MM.1S (cell line): ENCODE measurements at regions not wholly inside any gene's neighbourhood (a gene's known extent, or its start where the extent isn't known, plus 50 kb on each side); places are given as distances from the start of the nearest gene placed in this dataset.

Experiments
- DNase-seq: peaks from one replicate; pipeline ENCODE4 v3.0.0-alpha.2; 2015
- H2AFZ ChIP-seq: fragments of 300-600 bp; sonication (generic); 2 replicates; pipeline ENCODE4 v1.6.0; 2016; ENCODE audit warnings: antibody characterized with exemption, low read length
- H3F3A ChIP-seq: fragments of 300-600 bp; sonication (generic); 2 replicates; pipeline ENCODE4 v1.6.1; 2016; ENCODE audit warnings: mild to moderate bottlenecking, antibody characterized with exemption, low read length, moderate library complexity, mixed read lengths; ENCODE audit not compliant: insufficient read depth
- H3K27ac ChIP-seq: fragments of 300-600 bp; sonication (generic); 2 replicates; pipeline ENCODE4 v1.5.1; 2016; ENCODE audit warnings: mild to moderate bottlenecking, low read length
- H3K27me3 ChIP-seq: fragments of 300-600 bp; sonication (generic); replicated peaks from 2 replicates; pipeline ENCODE4 v1.6.0; 2016; ENCODE audit warnings: low read length; ENCODE audit not compliant: insufficient read depth
- H3K36me3 ChIP-seq: fragments of 300-600 bp; sonication (generic); replicated peaks from 2 replicates; pipeline ENCODE4 v1.6.1; 2016; ENCODE audit warnings: mild to moderate bottlenecking, low read length, mixed read lengths; ENCODE audit not compliant: insufficient read depth
- H3K4me1 ChIP-seq: fragments of 300-600 bp; sonication (generic); 2 replicates; pipeline ENCODE4 v1.6.1; 2016; ENCODE audit warnings: low read length, mixed read lengths
- H3K4me2 ChIP-seq: fragments of 300-600 bp; sonication (generic); 2 replicates; pipeline ENCODE4 v1.6.0; 2016; ENCODE audit warnings: low read depth, low read length
- H3K4me3 ChIP-seq: fragments of 300-600 bp; sonication (generic); 2 replicates; pipeline ENCODE4 v1.5.1; 2016; ENCODE audit warnings: low read length, mixed read lengths
- H3K79me2 ChIP-seq: fragments of 300-600 bp; sonication (generic); 2 replicates; pipeline ENCODE4 v1.6.1; 2016; ENCODE audit warnings: mixed run types, low read length, mixed read lengths
- H3K9ac ChIP-seq: fragments of 300-600 bp; sonication (generic); 2 replicates; pipeline ENCODE4 v1.6.1; 2016; ENCODE audit warnings: low read length, mixed read lengths
- H3K9me2 ChIP-seq: fragments of 300-600 bp; sonication (generic); replicated peaks from 2 replicates; pipeline ENCODE4 v1.6.1; 2016; ENCODE audit warnings: mild to moderate bottlenecking, low read length, mixed read lengths; ENCODE audit not compliant: insufficient read depth
- H3K9me3 ChIP-seq: fragments of 300-600 bp; sonication (generic); replicated peaks from 2 replicates; pipeline ENCODE4 v1.6.1; 2016; ENCODE audit warnings: mild to moderate bottlenecking, low read length, mixed read lengths; ENCODE audit not compliant: insufficient read depth
- H4K20me1 ChIP-seq: fragments of 300-600 bp; sonication (generic); 2 replicates; pipeline ENCODE4 v1.6.1; 2016; ENCODE audit warnings: mild to moderate bottlenecking, low read length, moderate library complexity, mixed read lengths; ENCODE audit not compliant: insufficient read depth
- EZH2 ChIP-seq: fragments of 300-600 bp; sonication (generic); optimal IDR thresholded peaks from 2 replicates; pipeline ENCODE3; 2017; ENCODE audit warnings: low read depth, mild to moderate bottlenecking, antibody characterized with exemption, low read length, mixed read lengths
- EZH2phosphoT487 ChIP-seq: fragments of 300-600 bp; sonication (generic); IDR thresholded peaks from 2 replicates; pipeline ENCODE4 v1.6.1; 2018; ENCODE audit warnings: antibody characterized with exemption, low read length
- TF ChIP-seq, protein P1 (sequence below): fragments of 300-600 bp; sonication (generic); IDR thresholded peaks from 2 replicates; pipeline ENCODE4 v1.5.1; 2016; ENCODE audit warnings: antibody characterized with exemption, low read length, mixed read lengths

- Histone ChIP-seq H3K9me3 (no peaks in the 10 kb centered on the region), H3K9ac (no peak overlapping the region)
- no peak for DNase-seq
These were observed 872.5 kb upstream of the ADGRL3 start for GRCh38 chr4:60327651-60328050.

GRCh38 chr4:60344908-60345307, 855.2 kb upstream of the ADGRL3 start:
- Histone ChIP-seq H3K9ac (no peak overlapping the region), H4K20me1 (no peaks in the 10 kb centered on the region), H3K9me3 (no peaks in the 10 kb centered on the region), H3K27ac (no peak overlapping the region), H3K9me2 (no peaks in the 10 kb centered on the region), H3K79me2 (no peaks in the 10 kb centered on the region), H3K4me1 (no peaks in the 10 kb centered on the region), H2AFZ (no peak overlapping the region), H3K4me3 (no peak overlapping the region), H3K4me2 (no peak overlapping the region), H3K27me3 (no peaks in the 10 kb centered on the region), H3K36me3 (no peaks in the 10 kb centered on the region), H3F3A (no peaks in the 10 kb centered on the region)
- no peak for TF ChIP-seq EZH2phosphoT487
- TF ChIP-seq, protein P1, sequence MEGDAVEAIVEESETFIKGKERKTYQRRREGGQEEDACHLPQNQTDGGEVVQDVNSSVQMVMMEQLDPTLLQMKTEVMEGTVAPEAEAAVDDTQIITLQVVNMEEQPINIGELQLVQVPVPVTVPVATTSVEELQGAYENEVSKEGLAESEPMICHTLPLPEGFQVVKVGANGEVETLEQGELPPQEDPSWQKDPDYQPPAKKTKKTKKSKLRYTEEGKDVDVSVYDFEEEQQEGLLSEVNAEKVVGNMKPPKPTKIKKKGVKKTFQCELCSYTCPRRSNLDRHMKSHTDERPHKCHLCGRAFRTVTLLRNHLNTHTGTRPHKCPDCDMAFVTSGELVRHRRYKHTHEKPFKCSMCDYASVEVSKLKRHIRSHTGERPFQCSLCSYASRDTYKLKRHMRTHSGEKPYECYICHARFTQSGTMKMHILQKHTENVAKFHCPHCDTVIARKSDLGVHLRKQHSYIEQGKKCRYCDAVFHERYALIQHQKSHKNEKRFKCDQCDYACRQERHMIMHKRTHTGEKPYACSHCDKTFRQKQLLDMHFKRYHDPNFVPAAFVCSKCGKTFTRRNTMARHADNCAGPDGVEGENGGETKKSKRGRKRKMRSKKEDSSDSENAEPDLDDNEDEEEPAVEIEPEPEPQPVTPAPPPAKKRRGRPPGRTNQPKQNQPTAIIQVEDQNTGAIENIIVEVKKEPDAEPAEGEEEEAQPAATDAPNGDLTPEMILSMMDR, result no peak
- no peak for TF ChIP-seq EZH2
- DNase-seq, result no peak

More at GRCh38 chr4:60327651-60328050, 872.5 kb upstream of the ADGRL3 start:
- H3K4me3 ChIP-seq, result no peak overlapping the region
- no peaks in the 10 kb centered on the region for H3K4me1 ChIP-seq
- no peak overlapping the region for H3K27ac ChIP-seq
- H2AFZ ChIP-seq, result no peak overlapping the region
- no peaks in the 10 kb centered on the region for H3K79me2 ChIP-seq
- no peak overlapping the region for H3K4me2 ChIP-seq
- no peak for TF ChIP-seq EZH2phosphoT487
- TF ChIP-seq EZH2, result no peak
- no peaks in the 10 kb centered on the region for H3F3A ChIP-seq
- H3K9me2 ChIP-seq, result no peaks in the 10 kb centered on the region
- H4K20me1 ChIP-seq, result no peaks in the 10 kb centered on the region
- H3K36me3 ChIP-seq, result no peaks in the 10 kb centered on the region
- H3K27me3 ChIP-seq, result no peaks in the 10 kb centered on the region

DNA sequence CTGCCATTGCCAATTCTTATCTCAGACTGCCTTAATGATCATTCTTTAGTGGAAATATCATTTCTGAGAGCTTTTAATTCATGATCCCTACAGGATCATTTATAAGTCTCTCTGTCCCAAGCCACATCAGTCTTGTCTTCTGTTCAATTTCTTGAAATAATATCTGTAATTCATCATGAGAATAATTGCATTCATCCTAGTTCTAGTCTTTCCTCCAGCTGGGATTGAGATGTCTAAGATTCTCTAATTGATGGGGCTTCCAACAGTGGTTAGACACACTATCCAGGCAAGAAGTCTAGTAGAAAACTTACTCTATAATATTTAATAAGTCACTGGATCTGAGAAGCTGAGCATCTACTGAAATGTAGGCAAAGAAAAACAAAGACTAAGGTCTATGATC, 854.7 kb upstream of the ADGRL3 start:
- H2AFZ ChIP-seq, result no peak overlapping the region
- H3K36me3 ChIP-seq, result no peaks in the 10 kb centered on the region
- no peaks in the 10 kb centered on the region for H3K4me1 ChIP-seq
- H3K79me2 ChIP-seq, result no peaks in the 10 kb centered on the region
- H3K4me2 ChIP-seq, result no peak overlapping the region
- H3K27me3 ChIP-seq, result no peaks in the 10 kb centered on the region
- H4K20me1 ChIP-seq, result no peaks in the 10 kb centered on the region
- H3K9me2 ChIP-seq, result no peaks in the 10 kb centered on the region
- no peak overlapping the region for H3K9ac ChIP-seq
- no peak overlapping the region for H3K4me3 ChIP-seq
- no peaks in the 10 kb centered on the region for H3F3A ChIP-seq
- TF ChIP-seq EZH2phosphoT487, result no peak
- TF ChIP-seq EZH2, result no peak
- TF ChIP-seq, protein P1, result no peak
- no peak overlapping the region for H3K27ac ChIP-seq
- H3K9me3 ChIP-seq, result no peaks in the 10 kb centered on the region
- no peak for DNase-seq

DNA sequence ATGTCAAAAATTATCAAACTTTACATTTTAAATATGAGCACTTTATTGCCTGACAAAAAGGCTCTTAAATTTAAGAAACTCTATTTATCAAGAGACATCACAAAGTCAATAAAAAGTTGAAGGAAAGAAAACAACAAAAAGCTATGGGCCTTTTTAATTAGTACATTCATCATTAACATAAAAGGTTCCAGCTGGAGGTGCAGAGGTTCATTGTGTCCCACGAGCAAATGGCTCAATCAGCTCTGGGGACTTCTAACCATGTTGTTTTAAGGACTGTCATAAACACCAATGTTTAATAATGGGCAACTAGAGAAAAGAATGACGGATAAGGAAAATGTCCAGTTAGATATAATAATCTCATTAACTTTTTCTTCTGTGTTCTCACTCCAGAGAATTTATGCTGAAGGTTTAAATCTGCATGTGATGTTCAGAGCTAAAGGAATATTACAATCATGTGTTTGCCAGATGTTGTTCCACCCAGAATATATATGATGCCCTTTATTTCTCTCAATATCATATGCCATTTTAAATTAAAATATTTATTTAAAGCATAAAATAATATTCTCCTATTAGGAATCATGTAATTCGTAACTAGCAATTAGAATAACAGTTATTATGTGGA, 840.3 kb upstream of the ADGRL3 start:
- no peaks in the 10 kb centered on the region for H3F3A ChIP-seq
- H2AFZ ChIP-seq, result no peak overlapping the region
- no peak overlapping the region for H3K4me3 ChIP-seq
- no peaks in the 10 kb centered on the region for H3K9me2 ChIP-seq
- no peaks in the 10 kb centered on the region for H3K9me3 ChIP-seq
- H3K4me2 ChIP-seq, result no peak overlapping the region
- H3K36me3 ChIP-seq, result no peaks in the 10 kb centered on the region
- H3K79me2 ChIP-seq, result no peaks in the 10 kb centered on the region
- H3K4me1 ChIP-seq, result no peaks in the 10 kb centered on the region
- DNase-seq, result no peak
- H4K20me1 ChIP-seq, result no peaks in the 10 kb centered on the region
- no peaks in the 10 kb centered on the region for H3K27me3 ChIP-seq
- no peak overlapping the region for H3K9ac ChIP-seq
- TF ChIP-seq EZH2phosphoT487 (no peak), EZH2 (no peak)
- TF ChIP-seq, protein P1, result no peak
- H3K27ac ChIP-seq, result no peak overlapping the region
